Naive B cell (primary cell): ENCODE measurements at regions not wholly inside any gene's neighbourhood (a gene's known extent, or its start where the extent isn't known, plus 50 kb on each side); places are given as distances from the start of the nearest gene placed in this dataset.

Source experiments
- ATAC-seq, 2 donors: fragments of 150-1000 bp; cut with Tn5 transposase; 2 replicates each; pipeline ENCODE4 v1.10.0; 2021; ENCODE audit warnings: low read depth in 2 of 2, mild to moderate bottlenecking in 2 of 2, moderate library complexity in 2 of 2
- DNase-seq: peaks from one replicate; pipeline ENCODE4 v3.0.0; 2022
- H3K27ac Mint-ChIP-seq, 6 donors: one replicate each; pipeline ENCODE4 v1.8.0; 2020 to 2022; ENCODE audit warnings: mild to moderate bottlenecking in 6 of 6, mixed read lengths in 6 of 6, moderate library complexity in 5 of 6, inconsistent platforms in 2 of 6
- H3K27me3 Mint-ChIP-seq, 3 donors: one replicate each; pipeline ENCODE4 v1.8.0; 2021 to 2022; ENCODE audit warnings: mixed read lengths in 3 of 3, mild to moderate bottlenecking in 1 of 3
- H3K36me3 Mint-ChIP-seq, 2 donors: one replicate each; pipeline ENCODE4 v1.8.0; 2020 to 2022; ENCODE audit warnings: mixed read lengths in 2 of 2, inconsistent platforms in 1 of 2, mild to moderate bottlenecking in 1 of 2
- H3K4me1 Mint-ChIP-seq, 3 donors: one replicate each; pipeline ENCODE4 v1.8.0; 2020 to 2022; ENCODE audit warnings: mixed read lengths in 3 of 3, inconsistent platforms in 1 of 3, mild to moderate bottlenecking in 1 of 3, moderate library complexity in 1 of 3
- H3K4me3 Mint-ChIP-seq, 8 donors: one replicate each; pipeline ENCODE4 v1.8.0; 2020 to 2022; ENCODE audit warnings: mild to moderate bottlenecking in 8 of 8, mixed read lengths in 8 of 8, moderate library complexity in 8 of 8, inconsistent platforms in 2 of 8
- H3K9me3 Mint-ChIP-seq, 7 donors: one replicate each; pipeline ENCODE4 v1.8.0; 2020 to 2022; ENCODE audit warnings: mixed read lengths in 7 of 7, mild to moderate bottlenecking in 5 of 7, inconsistent platforms in 2 of 7, moderate library complexity in 1 of 7

- no peak overlapping the region for H3K4me3 Mint-ChIP-seq
- H3K27me3 Mint-ChIP-seq: no peaks in the 10 kb centered on the region
- no peaks in the 10 kb centered on the region for H3K36me3 Mint-ChIP-seq
- DNase-seq (no peak), ATAC-seq (no peak)
- peaks cover 0 to 5% (median 0%) of the 10 kb centered on the region in 7 donors for H3K9me3 Mint-ChIP-seq
- H3K4me1 Mint-ChIP-seq: peaks cover 0 to 5% (median 3%) of the 10 kb centered on the region in 3 donors
- H3K27ac Mint-ChIP-seq: peak overlapping the region in 1 of 6 donors; percentile 31
These were observed 283.4 kb downstream of the BRD1 start for GRCh38 chr22:49544286-49544685.

DNA sequence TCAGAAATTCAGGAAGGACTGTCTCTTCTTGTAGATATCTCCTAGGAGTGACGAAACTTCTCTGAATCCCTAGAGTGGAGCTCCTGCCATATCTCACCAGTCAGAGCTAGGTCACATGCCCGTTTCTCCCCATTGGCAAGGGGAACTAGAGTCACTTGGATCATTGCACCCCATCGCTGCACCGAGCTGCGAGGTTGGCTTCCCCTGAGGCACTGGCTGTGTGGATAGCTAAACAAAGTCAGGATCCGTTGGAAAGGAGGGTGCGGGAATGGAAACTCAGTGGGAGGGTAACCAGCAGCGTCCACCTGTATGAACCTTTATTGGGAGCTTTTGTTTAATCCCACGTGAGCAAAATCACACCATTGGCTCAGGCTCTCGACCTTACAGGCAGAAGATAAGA, 283.8 kb downstream of the BRD1 start:
- DNase-seq (no peak), ATAC-seq (no peak)
- no peak overlapping the region for H3K27ac Mint-ChIP-seq
- peaks cover 0 to 5% (median 0%) of the 10 kb centered on the region in 7 donors for H3K9me3 Mint-ChIP-seq
- H3K4me3 Mint-ChIP-seq: no peak overlapping the region
- no peaks in the 10 kb centered on the region for H3K27me3 Mint-ChIP-seq
- peaks cover 0 to 5% (median 3%) of the 10 kb centered on the region in 3 donors for H3K4me1 Mint-ChIP-seq
- no peaks in the 10 kb centered on the region for H3K36me3 Mint-ChIP-seq

GRCh38 chr22:49541693-49542230, 285.9 kb downstream of the BRD1 start:
- no peaks in the 10 kb centered on the region for H3K27me3 Mint-ChIP-seq
- peak overlapping the region in 1 of 6 donors; percentile 33 for H3K27ac Mint-ChIP-seq
- no peak overlapping the region for H3K4me3 Mint-ChIP-seq
- ATAC-seq: no peak
- peaks cover 0 to 5% (median 2%) of the 10 kb centered on the region in 3 donors for H3K4me1 Mint-ChIP-seq
- no peak for DNase-seq
- H3K9me3 Mint-ChIP-seq: peaks cover 0 to 1% (median 0%) of the 10 kb centered on the region in 7 donors
- no peaks in the 10 kb centered on the region for H3K36me3 Mint-ChIP-seq

DNA sequence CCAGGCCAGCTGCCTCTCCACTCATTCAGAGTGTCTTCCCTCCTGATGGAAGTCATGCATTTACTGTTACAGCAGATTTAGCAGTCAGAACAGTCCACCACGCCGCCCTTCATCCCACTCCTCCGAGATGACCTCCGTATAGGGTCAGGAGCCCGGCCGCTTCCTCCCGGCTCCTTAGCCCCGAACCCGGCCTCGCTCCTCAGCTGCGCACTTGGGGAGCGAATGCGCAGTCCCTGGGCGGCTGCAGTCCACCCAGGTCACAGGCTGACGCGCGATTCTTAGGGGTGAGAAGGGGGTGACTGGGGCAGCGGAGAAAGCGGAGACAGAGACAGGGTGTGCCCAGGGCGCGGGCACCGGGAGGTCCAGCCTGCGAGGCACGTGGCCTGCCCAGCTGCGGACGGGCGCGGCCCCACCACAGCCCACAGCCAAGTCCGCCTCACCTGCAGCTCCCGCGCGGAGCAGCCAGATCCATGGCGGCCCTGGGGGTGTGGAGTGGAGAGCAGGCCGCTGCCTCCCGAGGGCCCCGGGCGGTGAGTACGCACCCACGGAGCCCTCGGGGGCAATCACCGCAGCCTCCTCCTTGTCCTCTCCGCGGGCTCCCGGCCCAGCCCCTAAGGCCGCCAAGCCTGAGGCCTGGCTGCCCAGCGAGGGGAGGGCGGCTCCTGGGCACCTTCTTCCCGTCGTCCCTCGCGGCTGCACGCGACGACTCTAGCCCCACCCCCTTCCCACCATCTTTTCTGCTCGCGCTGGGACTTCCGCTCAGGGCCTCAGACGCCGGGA, 286.6 kb downstream of the BRD1 start:
- DNase-seq (no peak), ATAC-seq (no peak)
- H3K36me3 Mint-ChIP-seq: no peaks in the 10 kb centered on the region
- no peaks in the 10 kb centered on the region for H3K27me3 Mint-ChIP-seq
- H3K9me3 Mint-ChIP-seq: no peaks in the 10 kb centered on the region
- H3K4me3 Mint-ChIP-seq: no peak overlapping the region
- H3K4me1 Mint-ChIP-seq: peaks cover 0 to 1% (median 0%) of the 10 kb centered on the region in 3 donors
- no peak overlapping the region for H3K27ac Mint-ChIP-seq

DNA sequence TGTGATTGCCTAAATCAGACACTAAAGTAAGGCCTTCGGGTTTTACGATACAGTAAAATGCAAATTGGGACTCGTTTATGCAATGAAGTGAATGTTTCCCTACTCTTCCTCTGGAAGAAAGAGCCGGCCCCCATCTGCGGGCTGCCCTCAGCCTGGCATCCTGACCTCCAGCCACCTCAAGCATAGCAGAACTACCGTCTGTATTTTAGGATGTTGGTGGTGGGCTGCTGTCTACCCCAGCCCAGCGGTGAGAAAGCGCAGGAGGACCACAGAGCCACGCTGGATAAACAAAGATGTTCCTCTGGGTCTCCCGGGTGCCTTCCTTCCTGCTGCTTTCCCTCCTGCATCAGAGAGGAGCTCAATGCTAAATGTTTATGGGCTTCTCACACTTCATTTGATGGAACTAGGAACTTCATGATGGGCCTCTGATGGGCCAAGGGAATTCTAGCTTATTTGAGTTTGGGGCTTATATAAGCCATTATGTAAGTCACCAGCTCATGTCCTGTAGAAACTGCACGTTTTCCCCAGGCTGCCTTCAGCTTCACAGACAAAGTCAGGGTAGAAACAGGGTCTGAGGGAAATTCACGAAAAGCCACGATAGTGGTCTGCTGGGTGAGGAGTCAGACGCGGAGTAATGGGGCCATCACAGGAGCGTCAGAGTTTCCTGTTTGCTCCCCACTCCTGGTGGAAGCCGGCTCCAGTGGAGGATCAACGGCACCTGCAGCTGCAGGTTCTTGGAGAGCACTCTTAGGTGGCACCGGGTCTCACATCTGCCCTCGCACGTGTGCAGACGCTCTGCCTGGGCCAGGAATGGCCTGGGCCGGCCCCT, 287.4 kb downstream of the BRD1 start:
- Mint-ChIP-seq H3K27me3 (no peaks in the 10 kb centered on the region), H3K4me3 (no peak overlapping the region), H3K36me3 (no peaks in the 10 kb centered on the region), H3K27ac (no peak overlapping the region), H3K4me1 (peaks cover 0 to 2% (median 0%) of the 10 kb centered on the region in 3 donors), H3K9me3 (no peaks in the 10 kb centered on the region)
- no peak for DNase-seq
- no peak for ATAC-seq

- Mint-ChIP-seq H3K9me3 (no peaks in the 10 kb centered on the region), H3K27me3 (no peaks in the 10 kb centered on the region), H3K27ac (no peak overlapping the region), H3K4me3 (no peak overlapping the region), H3K36me3 (no peaks in the 10 kb centered on the region), H3K4me1 (peaks cover 0 to 14% (median 0%) of the 10 kb centered on the region in 3 donors)
- no peak for ATAC-seq
- DNase-seq: no peak
These were observed 289.7 kb downstream of the BRD1 start for GRCh38 chr22:49538006-49538405.

GRCh38 chr22:49536571-49537131, 291.0 kb downstream of the BRD1 start:
- H3K4me1 Mint-ChIP-seq: peaks cover 3 to 14% (median 4%) of the 10 kb centered on the region in 3 donors
- ATAC-seq (no peak), DNase-seq (no peak)
- no peaks in the 10 kb centered on the region for H3K9me3 Mint-ChIP-seq
- no peak overlapping the region for H3K4me3 Mint-ChIP-seq
- no peaks in the 10 kb centered on the region for H3K36me3 Mint-ChIP-seq
- no peaks in the 10 kb centered on the region for H3K27me3 Mint-ChIP-seq
- H3K27ac Mint-ChIP-seq: peak overlapping the region in 1 of 6 donors; percentile 7

GRCh38 chr22:49535527-49536125, 292.0 kb downstream of the BRD1 start:
- peaks cover 3 to 14% (median 4%) of the 10 kb centered on the region in 3 donors for H3K4me1 Mint-ChIP-seq
- DNase-seq: no peak
- H3K36me3 Mint-ChIP-seq: no peaks in the 10 kb centered on the region
- ATAC-seq: no peak
- no peaks in the 10 kb centered on the region for H3K27me3 Mint-ChIP-seq
- no peak overlapping the region for H3K27ac Mint-ChIP-seq
- no peak overlapping the region for H3K4me3 Mint-ChIP-seq
- H3K9me3 Mint-ChIP-seq: no peaks in the 10 kb centered on the region

DNA sequence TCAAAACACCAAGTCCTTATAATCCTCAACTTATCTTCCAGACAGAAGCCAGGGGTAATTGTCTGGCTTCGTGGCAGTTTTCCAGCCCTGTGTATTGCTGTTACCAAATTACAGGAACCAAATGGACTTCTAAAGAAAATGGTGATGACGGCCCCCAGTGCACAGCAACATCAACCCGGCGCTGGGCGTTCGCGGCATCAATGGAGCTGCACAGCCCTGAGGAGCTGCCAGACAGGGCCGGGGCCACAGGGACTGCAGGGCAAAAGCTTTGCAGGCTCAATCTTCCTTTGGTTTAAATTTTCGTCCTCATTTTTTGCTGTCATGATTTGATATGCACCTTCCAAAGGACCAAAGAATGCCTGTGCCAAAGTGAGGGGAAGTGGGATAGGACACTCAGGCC, 292.5 kb downstream of the BRD1 start:
- H3K4me3 Mint-ChIP-seq: no peak overlapping the region
- no peak overlapping the region for H3K27ac Mint-ChIP-seq
- peaks cover 0 to 2% (median 0%) of the 10 kb centered on the region in 7 donors for H3K9me3 Mint-ChIP-seq
- H3K36me3 Mint-ChIP-seq: no peaks in the 10 kb centered on the region
- no peaks in the 10 kb centered on the region for H3K27me3 Mint-ChIP-seq
- DNase-seq (no peak), ATAC-seq (no peak)
- peaks cover 3 to 14% (median 4%) of the 10 kb centered on the region in 3 donors for H3K4me1 Mint-ChIP-seq

DNA sequence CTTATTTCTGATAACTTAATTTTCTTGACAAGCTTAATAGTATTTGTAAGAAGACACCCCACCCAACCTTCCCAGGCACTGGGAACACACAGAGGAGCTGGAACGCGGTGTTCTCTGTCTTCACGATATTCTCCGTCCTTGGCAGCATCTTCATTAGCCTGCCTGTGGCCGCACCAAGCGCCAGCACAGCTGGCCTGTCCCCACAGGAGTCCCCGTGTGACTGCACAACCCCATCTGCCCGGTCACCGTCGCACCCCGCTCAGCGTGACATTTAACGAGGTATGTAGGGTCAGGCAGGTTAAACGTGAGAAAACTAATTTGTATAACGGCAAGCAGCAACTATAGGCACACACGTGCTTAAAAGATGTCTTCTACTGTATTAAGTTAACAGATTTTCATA, 293.3 kb downstream of the BRD1 start:
- no peaks in the 10 kb centered on the region for H3K36me3 Mint-ChIP-seq
- H3K4me3 Mint-ChIP-seq: no peak overlapping the region

GRCh38 chr22:49533886-49534285, 293.8 kb downstream of the BRD1 start:
- H3K27ac Mint-ChIP-seq: no peak overlapping the region
- ATAC-seq: no peak
- DNase-seq: no peak
- peaks cover 3 to 15% (median 4%) of the 10 kb centered on the region in 3 donors for H3K4me1 Mint-ChIP-seq
- H3K36me3 Mint-ChIP-seq: no peaks in the 10 kb centered on the region
- H3K4me3 Mint-ChIP-seq: no peak overlapping the region
- H3K27me3 Mint-ChIP-seq: no peaks in the 10 kb centered on the region
- peaks cover 0 to 2% (median 0%) of the 10 kb centered on the region in 7 donors for H3K9me3 Mint-ChIP-seq

More for the DNA sequence above, 293.3 kb downstream of the BRD1 start:
- H3K9me3 Mint-ChIP-seq: peaks cover 0 to 2% (median 0%) of the 10 kb centered on the region in 7 donors
- peaks cover 3 to 14% (median 4%) of the 10 kb centered on the region in 3 donors for H3K4me1 Mint-ChIP-seq
- no peaks in the 10 kb centered on the region for H3K27me3 Mint-ChIP-seq
- no peak overlapping the region for H3K27ac Mint-ChIP-seq
- ATAC-seq (no peak), DNase-seq (no peak)

DNA sequence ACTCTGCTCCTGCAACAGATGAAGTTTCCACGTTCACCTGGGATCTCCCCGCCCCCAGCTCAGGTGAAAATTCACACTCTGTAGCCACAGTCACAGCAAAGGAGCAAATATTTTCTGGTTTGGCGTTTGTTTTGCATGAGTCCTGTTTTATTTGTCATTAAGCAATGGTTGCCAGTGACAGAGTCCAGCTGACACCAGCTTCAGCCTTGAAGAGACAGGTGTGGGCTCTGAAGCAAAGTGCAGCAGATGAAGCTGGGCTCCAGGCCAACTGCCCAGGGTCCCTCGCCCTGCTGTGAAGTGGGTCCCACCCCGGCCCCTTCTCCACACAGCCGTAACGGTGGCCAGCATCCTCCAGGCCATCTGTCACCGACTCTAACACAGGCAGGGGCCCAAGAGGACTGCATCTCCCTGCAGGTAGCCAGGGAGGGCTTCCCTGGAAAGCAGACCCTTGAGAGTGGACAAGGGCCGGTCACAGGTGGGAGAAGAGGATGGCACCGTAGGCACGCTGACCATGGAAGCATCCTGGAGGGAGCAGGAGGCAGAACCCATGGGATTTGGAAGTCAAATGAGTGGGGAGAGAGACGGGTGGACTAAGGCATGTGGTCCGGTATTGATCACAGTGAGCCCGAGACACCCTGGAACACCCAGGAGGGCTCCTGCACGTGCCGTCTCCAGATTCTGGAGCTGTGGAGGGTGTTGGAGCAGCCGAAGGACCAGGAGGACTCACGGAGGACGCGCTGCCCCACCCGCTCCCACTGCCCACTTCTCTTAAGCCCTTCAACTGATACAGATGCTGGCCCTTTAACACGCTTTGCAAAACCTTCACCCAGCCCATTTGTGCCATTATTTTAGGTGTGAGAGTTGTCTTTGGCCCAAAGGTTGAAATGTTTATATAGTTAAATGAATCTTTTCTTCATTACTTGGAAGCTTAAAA, 294.5 kb downstream of the BRD1 start:
- no peaks in the 10 kb centered on the region for H3K27me3 Mint-ChIP-seq
- H3K4me1 Mint-ChIP-seq: peaks cover 3 to 22% (median 4%) of the 10 kb centered on the region in 3 donors
- H3K9me3 Mint-ChIP-seq: peaks cover 0 to 2% (median 0%) of the 10 kb centered on the region in 7 donors
- H3K4me3 Mint-ChIP-seq: no peak overlapping the region
- H3K36me3 Mint-ChIP-seq: no peaks in the 10 kb centered on the region
- ATAC-seq: no peak
- no peak for DNase-seq
- no peak overlapping the region for H3K27ac Mint-ChIP-seq
